ENCODE measurements at regions not wholly inside any gene's neighbourhood (a gene's known extent, or its start where the extent isn't known, plus 50 kb on each side); places are given as distances from the start of the nearest gene placed in this dataset.

GRCh38 chr18:66873899-66874298, 270.0 kb upstream of the CDH19 start:
- Histone ChIP-seq H3K56ac (ENCODE audit: insufficient read length, low read depth, low read length) (no peak overlapping the region), H2AK5ac (ENCODE audit: insufficient read length, low read length) (no peak overlapping the region), H3K79me2 (ENCODE audit: insufficient read depth, low read length) (no peaks in the 10 kb centered on the region), H2BK20ac (ENCODE audit: low read depth, low read length, poor library complexity, severe bottlenecking) (no peak overlapping the region), H3K4me2 (ENCODE audit: insufficient read depth, insufficient read length, low read length) (no peak overlapping the region), H2BK120ac (ENCODE audit: low read depth, low read length, poor library complexity, severe bottlenecking) (no peak overlapping the region), H4K20me1 (ENCODE audit: control insufficient read depth, insufficient read depth, insufficient read length) (no peaks in the 10 kb centered on the region), H3K4ac (ENCODE audit: low read depth, low read length) (no peak overlapping the region), H2AFZ (ENCODE audit: low read length) (no peak overlapping the region), H3K18ac (ENCODE audit: insufficient read length, low read depth, low read length) (no peak overlapping the region), H3K79me1 (ENCODE audit: insufficient read depth, low read depth, low read length, poor library complexity, severe bottlenecking) (no peaks in the 10 kb centered on the region), H4K91ac (ENCODE audit: insufficient read length, low read depth, low read length) (no peak overlapping the region), H3K27me3 (ENCODE audit: insufficient read depth, low read length) (no peaks in the 10 kb centered on the region), H3T11ph (ENCODE audit: low read length) (no peak overlapping the region), H3K14ac (ENCODE audit: insufficient read depth, low read length) (no peak overlapping the region), H2BK15ac (ENCODE audit: low read depth, low read length) (no peak overlapping the region), H2BK12ac (ENCODE audit: insufficient read length, low read depth, low read length) (no peak overlapping the region), H3K23me2 (ENCODE audit: insufficient read length, low read depth, low read length, poor library complexity, severe bottlenecking) (no peaks in the 10 kb centered on the region), H4K8ac (replicated peaks; ENCODE audit: insufficient read length, low read depth, low read length) (no peak overlapping the region), H4K5ac (ENCODE audit: insufficient read length, low read depth, low read length) (no peak overlapping the region), H3K9ac (ENCODE audit: extremely low read depth, insufficient read length, low read length) (no peak overlapping the region), H3K4me1 (ENCODE audit: insufficient read depth, low read length) (no peaks in the 10 kb centered on the region), H3K27ac (ENCODE audit: insufficient read length, low read depth, low read length) (no peak overlapping the region), H2BK5ac (ENCODE audit: insufficient read length, low read length) (no peak overlapping the region), H3K23ac (ENCODE audit: insufficient read length, low read depth, low read length) (no peak overlapping the region), H3K9me3 (ENCODE audit: control insufficient read depth, low read depth, low read length) (no peaks in the 10 kb centered on the region)
- no peaks in the 10 kb centered on the region for H3K9me3 Mint-ChIP-seq
- no peak overlapping the region for H3K27ac Mint-ChIP-seq
- no peak overlapping the region for H3K4me3 Mint-ChIP-seq
- DNase-seq, result no peak
- WGBS (ENCODE audit: extremely low coverage, insufficient read length, low lambda C conversion rate), result no CpG with 5 or more reads among the region's 4 CpGs
- no peaks in the 10 kb centered on the region for H3K4me1 Mint-ChIP-seq
- no peaks in the 10 kb centered on the region for H3K36me3 Mint-ChIP-seq (ENCODE audit: insufficient read depth in 1 of 3, low read depth in 3 of 3)
- H3K27me3 Mint-ChIP-seq (ENCODE audit: low read depth), result no peaks in the 10 kb centered on the region; the same call in 1 of the 2 replicates
- no peak for TF ChIP-seq CTCF (conservative IDR thresholded peaks at IDR 0.05)
